CD14-positive monocyte (primary cell): ENCODE measurements at regions not wholly inside any gene's neighbourhood (a gene's known extent, or its start where the extent isn't known, plus 50 kb on each side); places are given as distances from the start of the nearest gene placed in this dataset.

ENCODE experiments used
- DNase-seq, 3 donors: peaks; one replicate each; pipeline ENCODE4 v3.0.0-alpha.2; 2011 to 2022
- H2AFZ ChIP-seq: 2 replicates; pipeline ENCODE4 v1.6.0; 2012; ENCODE audit warnings: mild to moderate bottlenecking, low read depth, low read length, inconsistent platforms; ENCODE audit not compliant: insufficient read depth, poor library complexity, severe bottlenecking
- H3K27ac ChIP-seq, 2 donors: 1 replicate in 1 of 2; 2 replicates in 1 of 2; pipeline ENCODE4 v1.5.1; 2012 to 2013; ENCODE audit warnings: low read length in 2 of 2, control low read depth in 1 of 2, inconsistent platforms in 1 of 2, low read depth in 1 of 2, mild to moderate bottlenecking in 1 of 2
- H3K27me3 ChIP-seq, 2 donors: one replicate each; pipeline versions ENCODE4 v1.6.0 to v1.6.1; 2011 to 2013; ENCODE audit warnings: low read length in 2 of 2; ENCODE audit not compliant: control insufficient read depth in 2 of 2, insufficient read depth in 2 of 2
- H3K36me3 ChIP-seq, 2 donors: replicated peaks in 1 of 2; 1 replicate in 1 of 2; 2 replicates in 1 of 2; pipeline versions ENCODE4 v1.5.1 to v1.6.1; 2012 to 2013; ENCODE audit warnings: low read length in 2 of 2, control low read depth in 1 of 2, inconsistent platforms in 1 of 2, mild to moderate bottlenecking in 1 of 2; ENCODE audit not compliant: insufficient read depth in 2 of 2, control insufficient read depth in 1 of 2
- H3K4me1 ChIP-seq, 2 donors: 1 replicate in 1 of 2; 2 replicates in 1 of 2; pipeline versions ENCODE4 v1.5.1 to v1.6.1; 2012 to 2013; ENCODE audit warnings: low read length in 2 of 2, control low read depth in 1 of 2, inconsistent platforms in 1 of 2, mild to moderate bottlenecking in 1 of 2, moderate library complexity in 1 of 2; ENCODE audit not compliant: insufficient read depth in 2 of 2, control insufficient read depth in 1 of 2
- H3K4me2 ChIP-seq: replicated peaks from 2 replicates; pipeline ENCODE3; 2012; ENCODE audit warnings: low read length, moderate library complexity, mild to moderate bottlenecking; ENCODE audit not compliant: poor library complexity, severe bottlenecking; ENCODE audit errors: extremely low read depth
- H3K4me3 ChIP-seq, 3 experiments: fragments of 200-600 bp in 1 of 3; sonication (generic) in 1 of 3; replicated peaks in 1 of 3; 1 replicate in 2 of 3; 2 replicates in 1 of 3; pipeline ENCODE4 v1.5.1; 2011 to 2013; ENCODE audit warnings: low read length in 3 of 3, mild to moderate bottlenecking in 3 of 3, control low read depth in 2 of 3, low read depth in 2 of 3, inconsistent platforms in 1 of 3, moderate library complexity in 1 of 3
- H3K79me2 ChIP-seq: 2 replicates; pipeline ENCODE4 v1.6.0; 2012; ENCODE audit warnings: mild to moderate bottlenecking, control low read depth, inconsistent platforms, low read length, moderate library complexity; ENCODE audit not compliant: insufficient read depth
- H3K9ac ChIP-seq: 2 replicates; pipeline ENCODE4 v1.6.0; 2017; ENCODE audit warnings: low read length, mild to moderate bottlenecking; ENCODE audit not compliant: insufficient read depth, poor library complexity, severe bottlenecking
- H3K9me3 ChIP-seq, 2 donors: replicated peaks in 1 of 2; 1 replicate in 1 of 2; 2 replicates in 1 of 2; pipeline versions ENCODE4 v1.5.1 to v1.6.1; 2012 to 2013; ENCODE audit warnings: low read length in 2 of 2, control low read depth in 1 of 2; ENCODE audit not compliant: control insufficient read depth in 1 of 2, insufficient read depth in 1 of 2
- H4K20me1 ChIP-seq: 2 replicates; pipeline ENCODE4 v1.6.0; 2012; ENCODE audit warnings: mild to moderate bottlenecking, low read length, control low read depth, moderate library complexity; ENCODE audit not compliant: insufficient read depth
- H3K27ac Mint-ChIP-seq, 7 donors: one replicate each; pipeline ENCODE4 v1.8.0; 2020; ENCODE audit warnings: mild to moderate bottlenecking in 7 of 7, mixed read lengths in 7 of 7, moderate library complexity in 6 of 7, inconsistent platforms in 2 of 7
- H3K27me3 Mint-ChIP-seq, 3 donors: one replicate each; pipeline ENCODE4 v1.8.0; 2021 to 2022; ENCODE audit warnings: low read depth in 3 of 3, mild to moderate bottlenecking in 3 of 3, mixed read lengths in 3 of 3, moderate library complexity in 3 of 3, inconsistent platforms in 1 of 3
- H3K36me3 Mint-ChIP-seq, 2 donors: one replicate each; pipeline ENCODE4 v1.8.0; 2020; ENCODE audit warnings: mixed read lengths in 2 of 2, inconsistent platforms in 1 of 2, mild to moderate bottlenecking in 1 of 2
- H3K4me1 Mint-ChIP-seq: one replicate; pipeline ENCODE4 v1.8.0; 2020; ENCODE audit warnings: mild to moderate bottlenecking, mixed read lengths
- H3K4me3 Mint-ChIP-seq, 2 donors: one replicate each; pipeline ENCODE4 v1.8.0; 2020; ENCODE audit warnings: mild to moderate bottlenecking in 2 of 2, mixed read lengths in 2 of 2, moderate library complexity in 1 of 2
- H3K9me3 Mint-ChIP-seq, 7 donors: one replicate each; pipeline ENCODE4 v1.8.0; 2020 to 2022; ENCODE audit warnings: mixed read lengths in 7 of 7, mild to moderate bottlenecking in 6 of 7, moderate library complexity in 6 of 7, inconsistent platforms in 2 of 7
- CTCF ChIP-seq: fragments of 200-600 bp; IDR thresholded peaks from one replicate; pipeline ENCODE4 v1.8.0; 2022; ENCODE audit warnings: antibody characterized with exemption, mild to moderate bottlenecking
- WGBS: methylation state at CpG from one replicate; pipeline ENCODE4 v1.1.5; 2013; ENCODE audit warnings: missing lambda C conversion rate; ENCODE audit not compliant: insufficient coverage; 5-methylcytosine and 5-hydroxymethylcytosine counted together
- intact Hi-C, 2 donors: fragments of 100-400 bp; cut with micrococcal nuclease; formaldehyde crosslinking; loops; one replicate each; pipeline versions ENCODE4 v1.15.0 to v1.15.1; 2023

DNA sequence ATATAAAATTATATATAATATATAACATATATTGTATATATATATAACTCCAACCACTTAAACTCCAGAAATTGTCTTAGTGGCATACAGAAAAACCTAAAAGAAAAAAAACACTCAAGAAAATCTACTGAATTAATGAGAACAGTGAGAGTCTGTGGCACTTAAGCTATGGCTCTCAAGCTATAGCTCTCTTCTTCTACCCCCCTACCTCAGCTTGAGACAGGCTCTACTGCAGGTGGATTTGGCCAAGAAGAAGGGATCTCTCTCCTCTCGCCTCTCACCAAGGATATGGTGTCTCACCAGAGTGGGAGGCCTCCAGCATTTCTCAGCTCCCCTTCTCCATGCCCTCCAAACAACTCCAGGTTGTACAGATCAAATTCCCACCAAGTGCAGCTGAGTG, 64.5 kb upstream of the DAB2 start:
- H3K27ac ChIP-seq, result no peak overlapping the region
- Mint-ChIP-seq H3K4me3 (no peak overlapping the region), H3K9me3 (peaks cover 0 to 16% (median 10%) of the 10 kb centered on the region in 7 donors), H3K36me3 (no peaks in the 10 kb centered on the region), H3K4me1 (no peaks in the 10 kb centered on the region), H3K27ac (no peak overlapping the region), H3K27me3 (peaks cover 0 to 1% (median 0%) of the 10 kb centered on the region in 3 donors)
- H3K27me3 ChIP-seq, result no peaks in the 10 kb centered on the region
- no peak for DNase-seq
- H4K20me1 ChIP-seq, result no peaks in the 10 kb centered on the region
- H3K4me1 ChIP-seq, result no peaks in the 10 kb centered on the region
- no peaks in the 10 kb centered on the region for H3K36me3 ChIP-seq
- H3K9me3 ChIP-seq, result peaks cover 6 to 8% of the 10 kb centered on the region in 2 donors
- H3K4me2 ChIP-seq, result no peak overlapping the region
- no CpG with 5 or more reads among the region's 1 CpG for WGBS
- H3K79me2 ChIP-seq, result no peaks in the 10 kb centered on the region
- H2AFZ ChIP-seq, result no peak overlapping the region
- no peak overlapping the region for H3K4me3 ChIP-seq
- no peak overlapping the region for H3K9ac ChIP-seq
- intact Hi-C loops, result no loop called here
- no peak for TF ChIP-seq CTCF

DNA sequence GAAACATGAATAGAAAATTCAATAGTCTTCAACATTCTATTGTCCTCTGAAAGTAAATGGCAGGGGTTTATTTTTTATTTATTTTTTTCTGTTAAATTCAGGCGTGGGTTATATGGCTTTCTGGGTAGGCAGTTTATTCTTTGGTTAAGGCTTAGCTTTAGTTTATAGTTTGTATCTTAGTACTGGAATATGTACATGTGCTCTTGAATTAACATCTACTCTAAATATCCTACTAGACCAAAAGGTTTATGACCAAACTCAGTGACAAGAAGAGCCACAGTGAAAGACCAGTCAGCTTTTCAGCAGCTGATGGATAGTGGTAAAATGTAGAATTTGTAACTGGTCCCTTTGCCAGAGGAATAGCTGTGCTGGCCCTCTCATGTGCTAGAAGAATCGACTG, 62.0 kb upstream of the DAB2 start:
- Histone ChIP-seq H3K27me3 (no peaks in the 10 kb centered on the region), H3K4me2 (no peak overlapping the region), H3K4me1 (no peaks in the 10 kb centered on the region), H3K27ac (no peak overlapping the region), H2AFZ (no peak overlapping the region), H3K9me3 (peaks cover 6 to 8% of the 10 kb centered on the region in 2 donors), H4K20me1 (no peaks in the 10 kb centered on the region), H3K36me3 (no peaks in the 10 kb centered on the region), H3K79me2 (no peaks in the 10 kb centered on the region), H3K4me3 (no peak overlapping the region), H3K9ac (no peak overlapping the region)
- no peak for TF ChIP-seq CTCF
- H3K27me3 Mint-ChIP-seq, result no peaks in the 10 kb centered on the region
- no peaks in the 10 kb centered on the region for H3K4me1 Mint-ChIP-seq
- H3K36me3 Mint-ChIP-seq, result no peaks in the 10 kb centered on the region
- WGBS, result no CpG with 5 or more reads among the region's 2 CpGs
- intact Hi-C loops, result no loop called here
- DNase-seq, result no peak
- H3K4me3 Mint-ChIP-seq, result no peak overlapping the region
- H3K27ac Mint-ChIP-seq, result no peak overlapping the region
- H3K9me3 Mint-ChIP-seq, result peaks cover 0 to 16% (median 10%) of the 10 kb centered on the region in 7 donors
